ENCODE measurements at regions not wholly inside any gene's neighbourhood (a gene's known extent, or its start where the extent isn't known, plus 50 kb on each side); places are given as distances from the start of the nearest gene placed in this dataset.

DNA sequence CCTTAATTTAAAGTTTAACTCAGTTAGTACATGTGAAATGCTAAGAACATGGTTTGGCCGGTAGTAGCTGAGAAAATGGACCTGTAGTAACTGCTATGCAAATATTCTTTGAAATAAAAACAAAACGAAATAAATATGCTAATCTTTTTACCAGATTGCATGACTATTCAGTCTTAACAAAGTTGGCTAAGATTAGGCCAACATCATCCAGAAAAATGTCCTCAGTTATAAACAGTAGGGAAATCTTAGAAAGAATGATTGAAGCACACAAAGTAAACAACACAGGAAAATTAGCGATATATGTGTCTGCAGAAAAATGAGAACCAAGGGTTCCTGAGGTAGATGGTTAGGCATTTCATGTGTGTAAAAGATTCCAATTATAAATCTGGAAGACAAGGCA is 832.1 kb downstream of the TUSC7 start:
- TF ChIP-seq EZH2phosphoT487 (IDR thresholded peaks at IDR 0.05; ENCODE audit: insufficient read depth, low read depth) (no peak), EZH2 (IDR thresholded peaks at IDR 0.05; ENCODE audit: insufficient read depth, poor library complexity, severe bottlenecking) (no peak)

All from GM23248 (cell line).